HL-60 (cell line): ENCODE measurements at regions not wholly inside any gene's neighbourhood (a gene's known extent, or its start where the extent isn't known, plus 50 kb on each side); places are given as distances from the start of the nearest gene placed in this dataset.
"Not testable (repeated sequence)": the region's sequence is repeated elsewhere in the genome, so short reads cannot be mapped to it uniquely, and the experiment has no call there.

Experiments
- GABPA ChIP-seq: IDR thresholded peaks from 2 replicates; pipeline ENCODE4 v1.6.1; 2012; ENCODE audit warnings: low read depth
- TF ChIP-seq, protein P1 (sequence below): IDR thresholded peaks from one replicate; pipeline ENCODE4 v1.5.1; 2011; ENCODE audit warnings: low read length, control low read depth, inconsistent platforms; ENCODE audit not compliant: insufficient read depth

GRCh38 chr11:3579600-3580459, 62.0 kb downstream of the ART5 start:
- TF ChIP-seq, protein P1, sequence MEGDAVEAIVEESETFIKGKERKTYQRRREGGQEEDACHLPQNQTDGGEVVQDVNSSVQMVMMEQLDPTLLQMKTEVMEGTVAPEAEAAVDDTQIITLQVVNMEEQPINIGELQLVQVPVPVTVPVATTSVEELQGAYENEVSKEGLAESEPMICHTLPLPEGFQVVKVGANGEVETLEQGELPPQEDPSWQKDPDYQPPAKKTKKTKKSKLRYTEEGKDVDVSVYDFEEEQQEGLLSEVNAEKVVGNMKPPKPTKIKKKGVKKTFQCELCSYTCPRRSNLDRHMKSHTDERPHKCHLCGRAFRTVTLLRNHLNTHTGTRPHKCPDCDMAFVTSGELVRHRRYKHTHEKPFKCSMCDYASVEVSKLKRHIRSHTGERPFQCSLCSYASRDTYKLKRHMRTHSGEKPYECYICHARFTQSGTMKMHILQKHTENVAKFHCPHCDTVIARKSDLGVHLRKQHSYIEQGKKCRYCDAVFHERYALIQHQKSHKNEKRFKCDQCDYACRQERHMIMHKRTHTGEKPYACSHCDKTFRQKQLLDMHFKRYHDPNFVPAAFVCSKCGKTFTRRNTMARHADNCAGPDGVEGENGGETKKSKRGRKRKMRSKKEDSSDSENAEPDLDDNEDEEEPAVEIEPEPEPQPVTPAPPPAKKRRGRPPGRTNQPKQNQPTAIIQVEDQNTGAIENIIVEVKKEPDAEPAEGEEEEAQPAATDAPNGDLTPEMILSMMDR: not testable (repeated sequence)
- TF ChIP-seq GABPA: not testable (repeated sequence)
